GM18505 (cell line): ENCODE measurements at regions not wholly inside any gene's neighbourhood (a gene's known extent, or its start where the extent isn't known, plus 50 kb on each side); places are given as distances from the start of the nearest gene placed in this dataset.

Experiments
- ATAC-seq: cut with Tn5 transposase; IDR thresholded peaks from one replicate; pipeline ENCODE4 v1.9.1; 2021; ENCODE audit not compliant: unreplicated experiment
- POLR2A ChIP-seq: IDR thresholded peaks from 4 replicates; pipeline ENCODE4 v1.6.1; 2011; ENCODE audit warnings: borderline replicate concordance; ENCODE audit not compliant: insufficient read depth, insufficient read length; ENCODE audit errors: extremely low read depth

DNA sequence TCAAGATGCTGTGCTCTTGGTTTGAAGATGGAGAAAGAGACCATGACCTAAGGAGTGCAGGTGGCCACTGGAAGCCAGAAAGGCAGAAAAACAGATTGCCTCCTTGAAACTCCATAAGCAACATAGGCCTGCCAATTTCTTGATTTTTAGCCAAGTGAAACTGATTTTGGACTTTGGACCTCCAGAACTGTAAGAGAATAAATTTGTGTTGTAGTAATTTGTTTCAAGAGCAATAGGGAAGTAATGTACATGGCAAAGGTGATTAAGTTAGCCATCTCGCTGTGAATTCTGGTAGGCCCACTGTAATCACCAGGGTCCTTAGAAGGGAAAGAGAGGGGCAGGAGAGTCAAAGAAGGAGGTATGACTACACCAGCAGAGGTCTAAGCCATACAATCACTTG, 238.8 kb downstream of the CNTN3 start:
- no peak for ATAC-seq
- no peak for TF ChIP-seq POLR2A

GRCh38 chr3:74372743-74373142, 241.7 kb downstream of the CNTN3 start:
- ATAC-seq = no peak
- no peak for TF ChIP-seq POLR2A

- ATAC-seq = no peak
- TF ChIP-seq POLR2A = no peak
These were observed 244.1 kb downstream of the CNTN3 start for GRCh38 chr3:74370342-74370741.

GRCh38 chr3:74366331-74366730, 248.1 kb downstream of the CNTN3 start:
- ATAC-seq = no peak
- no peak for TF ChIP-seq POLR2A

- no peak for ATAC-seq
- TF ChIP-seq POLR2A = no peak
These were observed 251.1 kb downstream of the CNTN3 start for GRCh38 chr3:74363346-74363745.

GRCh38 chr3:74360406-74360805, 254.1 kb downstream of the CNTN3 start:
- no peak for TF ChIP-seq POLR2A
- no peak for ATAC-seq

DNA sequence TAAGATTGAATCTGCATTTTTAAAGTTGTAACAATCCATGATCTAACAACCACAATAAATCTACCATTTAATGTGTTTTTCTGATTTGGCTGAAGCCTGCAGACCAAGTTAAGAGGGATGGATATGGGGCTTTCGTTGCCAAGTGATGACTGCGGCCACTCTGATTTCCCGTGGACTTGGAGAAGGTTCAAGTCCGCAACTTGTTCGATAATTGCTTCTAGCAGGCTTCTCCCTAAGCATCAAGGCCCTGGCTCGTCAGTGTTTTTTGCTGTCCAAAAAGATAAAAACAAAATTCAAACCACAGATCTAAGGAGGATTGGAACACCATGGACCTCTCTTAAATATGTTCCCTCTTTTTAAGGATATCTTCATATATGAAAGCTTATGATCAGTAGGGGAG, 256.6 kb downstream of the CNTN3 start:
- no peak for ATAC-seq
- no peak for TF ChIP-seq POLR2A

DNA sequence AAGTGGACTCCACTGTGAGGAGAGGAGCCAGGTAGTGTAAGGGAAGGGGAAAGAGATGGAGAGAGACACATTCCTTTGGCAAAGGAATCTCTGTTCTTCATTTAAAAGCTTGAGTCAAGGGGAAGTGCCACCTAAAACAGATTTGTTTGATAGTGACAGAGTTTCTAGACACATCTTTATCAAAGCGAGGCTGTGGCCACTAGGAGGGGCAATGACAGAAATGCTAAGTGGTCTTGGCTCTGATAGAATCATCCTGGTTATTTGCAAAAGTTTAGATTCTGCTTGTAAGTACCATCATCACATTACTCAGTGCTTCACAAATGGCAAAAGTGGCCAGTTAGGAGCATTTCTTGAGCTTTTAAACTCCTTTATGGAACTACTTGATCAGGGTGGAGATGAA, 261.4 kb downstream of the CNTN3 start:
- ATAC-seq = no peak
- TF ChIP-seq POLR2A = no peak

- ATAC-seq = no peak
- TF ChIP-seq POLR2A = no peak
These were observed 262.3 kb downstream of the CNTN3 start for GRCh38 chr3:74352166-74352565.

DNA sequence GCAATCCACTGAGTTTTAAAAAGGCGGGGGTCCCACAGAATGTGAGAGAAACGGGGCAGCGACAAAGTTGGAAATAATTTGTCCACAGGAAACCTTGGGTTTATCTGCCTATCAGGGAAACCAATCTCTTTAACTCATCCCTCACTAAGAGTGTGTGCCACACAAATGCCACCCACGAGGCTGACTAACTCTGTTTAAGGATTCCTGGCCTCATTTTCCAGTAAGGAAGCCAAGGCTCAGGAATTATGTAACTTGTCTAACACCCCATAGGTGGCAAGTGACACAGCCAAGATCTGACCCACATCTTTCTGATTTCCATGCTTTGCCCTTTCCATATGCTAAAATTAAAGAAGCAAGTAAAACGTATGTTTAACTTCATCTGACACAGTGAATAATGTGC, 263.2 kb downstream of the CNTN3 start:
- TF ChIP-seq POLR2A = no peak

DNA sequence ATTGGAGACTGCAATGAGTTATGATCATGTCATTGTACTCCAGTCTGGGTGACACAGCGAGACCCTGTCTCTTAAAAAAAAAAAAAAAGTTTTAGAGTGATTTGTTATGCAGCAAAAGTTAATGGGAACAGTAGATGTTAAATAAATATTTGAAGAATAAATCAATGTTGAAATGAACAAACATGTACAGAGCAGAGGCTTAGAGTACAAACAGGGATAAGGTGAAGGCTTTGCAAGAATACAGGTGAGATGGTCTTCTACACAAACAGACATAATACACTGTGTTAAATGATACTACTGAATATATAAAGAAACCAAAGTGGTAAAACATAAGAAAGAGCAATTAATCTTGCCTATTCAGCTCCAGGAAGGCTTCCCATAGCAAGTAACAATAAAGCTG, 265.4 kb downstream of the CNTN3 start:
- ATAC-seq = no peak
- TF ChIP-seq POLR2A = no peak

More for the DNA sequence above, 263.2 kb downstream of the CNTN3 start:
- ATAC-seq = no peak

DNA sequence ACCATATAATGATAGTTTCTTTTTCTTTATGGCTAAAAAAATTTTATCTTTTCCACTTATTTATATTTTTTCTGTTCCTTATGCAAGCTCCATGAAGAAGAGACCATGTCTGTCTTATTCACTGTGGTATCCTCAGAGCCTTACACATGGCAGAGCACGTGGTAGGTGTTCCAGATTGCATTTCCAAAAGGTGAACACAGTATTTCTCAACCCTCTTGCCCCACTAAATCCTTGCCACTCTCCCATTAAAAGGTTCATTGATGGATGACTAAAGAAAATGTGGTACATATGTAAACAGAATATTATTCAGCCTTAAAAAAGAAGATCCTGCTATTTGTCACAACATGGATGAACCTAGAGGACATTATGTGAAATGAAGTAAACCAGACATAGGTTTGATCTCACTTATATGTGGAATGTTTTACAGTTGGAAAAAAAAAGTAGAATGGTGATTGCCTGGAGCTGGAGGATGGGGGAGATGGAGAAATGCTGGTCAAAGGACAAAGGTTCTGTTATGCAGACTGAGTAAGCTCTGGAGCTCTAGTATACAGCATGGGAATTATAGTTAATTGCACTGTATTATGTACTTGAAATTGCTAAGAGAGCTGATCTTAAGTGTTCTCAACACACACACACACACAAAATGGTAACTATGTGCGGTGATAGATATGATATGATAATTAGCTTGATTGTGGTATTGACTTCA, 266.7 kb downstream of the CNTN3 start:
- TF ChIP-seq POLR2A = no peak
- no peak for ATAC-seq

GRCh38 chr3:74346896-74347295, 267.6 kb downstream of the CNTN3 start:
- no peak for ATAC-seq
- TF ChIP-seq POLR2A = no peak

DNA sequence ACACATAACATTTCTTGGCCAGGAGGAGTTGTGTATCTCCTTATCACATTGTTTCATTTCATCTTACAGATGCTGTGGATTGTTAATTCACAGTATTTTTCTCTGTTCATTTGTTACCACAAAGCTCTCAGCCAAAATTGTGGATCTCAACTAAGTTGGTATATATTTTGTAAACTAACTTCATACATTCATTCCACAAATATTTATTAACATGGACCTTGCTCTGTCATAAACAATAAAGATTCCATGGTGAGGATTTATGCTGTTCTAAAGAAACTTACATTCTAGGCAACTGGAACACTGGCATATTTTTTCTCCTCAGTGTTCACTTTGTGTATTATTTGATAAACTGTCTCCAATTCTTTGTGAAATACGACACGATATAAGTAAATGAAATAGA, 268.8 kb downstream of the CNTN3 start:
- TF ChIP-seq POLR2A = no peak
- no peak for ATAC-seq

- no peak for TF ChIP-seq POLR2A
- no peak for ATAC-seq
These were observed 269.5 kb downstream of the CNTN3 start for GRCh38 chr3:74344865-74345440.

DNA sequence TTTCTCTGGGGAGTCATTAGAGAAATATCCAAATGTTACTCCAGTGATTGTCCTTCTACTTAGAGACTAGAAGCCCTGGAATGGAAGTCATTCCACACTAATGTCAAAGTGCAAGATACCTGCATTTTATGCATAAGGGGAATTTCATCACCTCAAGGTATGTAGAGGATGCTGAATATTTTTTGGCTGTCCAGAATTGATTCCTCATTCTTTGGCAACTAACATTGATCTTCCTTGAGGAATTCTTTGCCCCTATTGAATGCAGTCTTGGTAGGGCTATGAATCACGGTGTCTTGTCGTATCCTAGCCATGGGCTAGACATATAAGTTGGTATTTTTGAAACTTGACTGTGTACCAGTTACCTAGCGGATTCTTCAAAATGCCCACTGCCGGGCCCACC, 271.1 kb downstream of the CNTN3 start:
- ATAC-seq = no peak
- TF ChIP-seq POLR2A = no peak

- no peak for ATAC-seq
- TF ChIP-seq POLR2A = no peak
These were observed 275.5 kb downstream of the CNTN3 start for GRCh38 chr3:74338998-74339397.
